Neural cell (in vitro differentiated cells): ENCODE measurements at regions not wholly inside any gene's neighbourhood (a gene's known extent, or its start where the extent isn't known, plus 50 kb on each side); places are given as distances from the start of the nearest gene placed in this dataset.

Experiments
- H2AFZ ChIP-seq: fragments of 200-600, 300-800 bp; sonication (generic), shearing (Covaris generic); 2 replicates; pipeline ENCODE4 v1.6.0; 2014; ENCODE audit warnings: low read depth, mild to moderate bottlenecking, antibody characterized with exemption, low read length, moderate library complexity
- H3F3A ChIP-seq: fragments of 200-600 bp; shearing (Covaris generic); 2 replicates; pipeline ENCODE4 v1.6.1; 2016; ENCODE audit warnings: mild to moderate bottlenecking, moderate library complexity, mixed read lengths, antibody characterized with exemption, low read length; ENCODE audit not compliant: insufficient read depth, poor library complexity, severe bottlenecking
- H3K27ac ChIP-seq: fragments of 200-600, 300-800 bp; sonication (generic), shearing (Covaris generic); 2 replicates; pipeline ENCODE4 v1.5.1; 2014; ENCODE audit warnings: mild to moderate bottlenecking, low read length, moderate library complexity
- H3K27me3 ChIP-seq: fragments of 300-800, 200-600 bp; sonication (generic), shearing (Covaris generic); 2 replicates; pipeline ENCODE4 v1.6.0; 2014; ENCODE audit warnings: mild to moderate bottlenecking, low read depth, low read length, moderate library complexity; ENCODE audit not compliant: insufficient read depth
- H3K36me3 ChIP-seq: fragments of 300-800, 200-600 bp; sonication (generic), shearing (Covaris generic); 2 replicates; pipeline ENCODE4 v1.5.1; 2014; ENCODE audit warnings: mild to moderate bottlenecking, antibody characterized with exemption, low read length, moderate library complexity; ENCODE audit not compliant: insufficient read depth
- H3K4me2 ChIP-seq: fragments of 300-800, 200-600 bp; sonication (generic), shearing (Covaris generic); 2 replicates; pipeline ENCODE4 v1.6.0; 2014; ENCODE audit warnings: mild to moderate bottlenecking, low read length
- H3K4me3 ChIP-seq: fragments of 300-800, 200-600 bp; sonication (generic), shearing (Covaris generic); 2 replicates; pipeline ENCODE4 v1.5.1; 2014; ENCODE audit warnings: mild to moderate bottlenecking, low read length, moderate library complexity
- H3K79me2 ChIP-seq: fragments of 200-600 bp; shearing (Covaris generic); replicated peaks from 2 replicates; pipeline ENCODE4 v1.6.0; 2014; ENCODE audit warnings: mild to moderate bottlenecking, low read length, moderate library complexity; ENCODE audit not compliant: insufficient read depth
- H3K9ac ChIP-seq: fragments of 300-800, 200-600 bp; sonication (generic), shearing (Covaris generic); 2 replicates; pipeline ENCODE4 v1.6.1; 2016; ENCODE audit warnings: mild to moderate bottlenecking, low read length, mixed read lengths
- H3K9me2 ChIP-seq: fragments of 200-600 bp; shearing (Covaris generic); 2 replicates; pipeline ENCODE4 v1.6.1; 2016; ENCODE audit warnings: mild to moderate bottlenecking, low read length, mixed read lengths; ENCODE audit not compliant: insufficient read depth
- H3K9me3 ChIP-seq: fragments of 200-600, 300-800 bp; sonication (generic), shearing (Covaris generic); 2 replicates; pipeline ENCODE4 v1.6.1; 2016; ENCODE audit warnings: mild to moderate bottlenecking, mixed run types, low read length, moderate library complexity, mixed read lengths
- H4K20me1 ChIP-seq: fragments of 200-600 bp; shearing (Covaris generic); 2 replicates; pipeline ENCODE4 v1.6.1; 2016; ENCODE audit warnings: mild to moderate bottlenecking, mixed run types; ENCODE audit not compliant: insufficient read depth
- EP300 ChIP-seq: fragments of 450-650 bp; conservative IDR thresholded peaks from 2 replicates; pipeline ENCODE4 v1.6.1; 2014; ENCODE audit warnings: antibody characterized with exemption, mild to moderate bottlenecking, moderate library complexity; ENCODE audit not compliant: poor library complexity, severe bottlenecking
- EZH2 ChIP-seq: fragments of 200-600, 300-800 bp; shearing (Covaris generic), sonication (generic); IDR thresholded peaks from 2 replicates; pipeline ENCODE4 v1.6.1; 2014; ENCODE audit warnings: antibody characterized with exemption, low read length, borderline replicate concordance, mild to moderate bottlenecking; ENCODE audit not compliant: insufficient read depth, poor library complexity, severe bottlenecking
- MXI1 ChIP-seq: fragments of 450-650 bp; conservative IDR thresholded peaks from 2 replicates; pipeline ENCODE4 v1.6.1; 2014; ENCODE audit warnings: antibody characterized with exemption, mild to moderate bottlenecking; ENCODE audit not compliant: poor library complexity, severe bottlenecking
- POLR2AphosphoS5 ChIP-seq: IDR thresholded peaks from 2 replicates; pipeline ENCODE4 v1.6.1; 2012
- RAD21 ChIP-seq: fragments of 450-650 bp; conservative IDR thresholded peaks from 2 replicates; pipeline ENCODE4 v1.6.1; 2014; ENCODE audit warnings: antibody characterized with exemption, mild to moderate bottlenecking, moderate library complexity
- SMC3 ChIP-seq: fragments of 450-650 bp; conservative IDR thresholded peaks from 2 replicates; pipeline ENCODE4 v1.6.1; 2014; ENCODE audit warnings: antibody characterized with exemption, mild to moderate bottlenecking, moderate library complexity; ENCODE audit not compliant: poor library complexity
- TAF1 ChIP-seq: IDR thresholded peaks from 2 replicates; pipeline ENCODE4 v1.6.1; 2012; ENCODE audit warnings: low read depth
- TF ChIP-seq, protein P1 (sequence below): fragments of 450-650 bp; IDR thresholded peaks from 2 replicates; pipeline ENCODE4 v1.5.1; 2014; ENCODE audit warnings: antibody characterized with exemption, mild to moderate bottlenecking, moderate library complexity; ENCODE audit not compliant: poor library complexity, severe bottlenecking
- TF ChIP-seq, protein P2 (sequence below): IDR thresholded peaks from 2 replicates; pipeline ENCODE4 v1.6.1; 2012; ENCODE audit warnings: borderline replicate concordance

DNA sequence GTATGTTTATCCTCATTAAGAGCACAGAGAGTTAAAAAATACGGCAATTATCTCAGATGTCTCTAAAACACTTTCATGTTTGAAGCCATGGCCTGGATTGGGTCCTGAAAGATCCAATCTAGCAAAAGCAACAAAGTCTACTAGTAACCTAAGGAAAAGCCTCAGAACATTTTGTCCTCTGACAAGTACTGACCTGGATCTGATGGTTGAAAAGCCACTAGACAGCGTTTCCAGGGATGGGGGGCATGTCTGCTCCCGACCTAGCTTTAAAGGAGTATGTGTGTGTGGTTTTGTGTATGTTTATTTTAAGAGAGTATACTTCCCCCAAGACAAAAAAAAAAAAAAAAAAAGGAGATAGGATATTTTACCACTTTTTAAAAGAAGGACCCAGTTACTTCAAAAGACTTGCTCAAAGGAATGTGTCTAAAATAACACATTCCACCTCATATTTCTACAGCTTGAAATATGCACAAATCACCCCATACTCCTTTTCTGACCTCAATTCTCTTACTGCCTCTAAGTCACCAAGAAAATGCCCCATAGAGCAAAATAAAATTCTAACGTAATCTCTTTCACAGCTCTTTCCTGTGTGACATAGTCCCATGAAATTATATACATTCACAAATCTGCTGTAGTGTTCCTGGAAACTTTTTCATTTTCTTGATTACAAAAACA, 189.0 kb upstream of the TTC29 start:
- Histone ChIP-seq H3K27ac (no peak overlapping the region), H3K36me3 (no peaks in the 10 kb centered on the region), H3K9ac (no peak overlapping the region), H4K20me1 (no peaks in the 10 kb centered on the region), H3K27me3 (no peaks in the 10 kb centered on the region), H3K9me3 (no peaks in the 10 kb centered on the region), H3K4me3 (no peak overlapping the region), H3K79me2 (no peaks in the 10 kb centered on the region), H3K9me2 (no peaks in the 10 kb centered on the region), H3F3A (no peaks in the 10 kb centered on the region), H2AFZ (no peak overlapping the region), H3K4me2 (no peak overlapping the region)
- TF ChIP-seq SMC3, result no peak
- no peak for TF ChIP-seq EP300
- TF ChIP-seq RAD21, result no peak
- TF ChIP-seq POLR2AphosphoS5, result no peak
- TF ChIP-seq MXI1, result no peak
- TF ChIP-seq TAF1, result no peak
- TF ChIP-seq, protein P1, sequence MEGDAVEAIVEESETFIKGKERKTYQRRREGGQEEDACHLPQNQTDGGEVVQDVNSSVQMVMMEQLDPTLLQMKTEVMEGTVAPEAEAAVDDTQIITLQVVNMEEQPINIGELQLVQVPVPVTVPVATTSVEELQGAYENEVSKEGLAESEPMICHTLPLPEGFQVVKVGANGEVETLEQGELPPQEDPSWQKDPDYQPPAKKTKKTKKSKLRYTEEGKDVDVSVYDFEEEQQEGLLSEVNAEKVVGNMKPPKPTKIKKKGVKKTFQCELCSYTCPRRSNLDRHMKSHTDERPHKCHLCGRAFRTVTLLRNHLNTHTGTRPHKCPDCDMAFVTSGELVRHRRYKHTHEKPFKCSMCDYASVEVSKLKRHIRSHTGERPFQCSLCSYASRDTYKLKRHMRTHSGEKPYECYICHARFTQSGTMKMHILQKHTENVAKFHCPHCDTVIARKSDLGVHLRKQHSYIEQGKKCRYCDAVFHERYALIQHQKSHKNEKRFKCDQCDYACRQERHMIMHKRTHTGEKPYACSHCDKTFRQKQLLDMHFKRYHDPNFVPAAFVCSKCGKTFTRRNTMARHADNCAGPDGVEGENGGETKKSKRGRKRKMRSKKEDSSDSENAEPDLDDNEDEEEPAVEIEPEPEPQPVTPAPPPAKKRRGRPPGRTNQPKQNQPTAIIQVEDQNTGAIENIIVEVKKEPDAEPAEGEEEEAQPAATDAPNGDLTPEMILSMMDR, result no peak
- TF ChIP-seq, protein P2, sequence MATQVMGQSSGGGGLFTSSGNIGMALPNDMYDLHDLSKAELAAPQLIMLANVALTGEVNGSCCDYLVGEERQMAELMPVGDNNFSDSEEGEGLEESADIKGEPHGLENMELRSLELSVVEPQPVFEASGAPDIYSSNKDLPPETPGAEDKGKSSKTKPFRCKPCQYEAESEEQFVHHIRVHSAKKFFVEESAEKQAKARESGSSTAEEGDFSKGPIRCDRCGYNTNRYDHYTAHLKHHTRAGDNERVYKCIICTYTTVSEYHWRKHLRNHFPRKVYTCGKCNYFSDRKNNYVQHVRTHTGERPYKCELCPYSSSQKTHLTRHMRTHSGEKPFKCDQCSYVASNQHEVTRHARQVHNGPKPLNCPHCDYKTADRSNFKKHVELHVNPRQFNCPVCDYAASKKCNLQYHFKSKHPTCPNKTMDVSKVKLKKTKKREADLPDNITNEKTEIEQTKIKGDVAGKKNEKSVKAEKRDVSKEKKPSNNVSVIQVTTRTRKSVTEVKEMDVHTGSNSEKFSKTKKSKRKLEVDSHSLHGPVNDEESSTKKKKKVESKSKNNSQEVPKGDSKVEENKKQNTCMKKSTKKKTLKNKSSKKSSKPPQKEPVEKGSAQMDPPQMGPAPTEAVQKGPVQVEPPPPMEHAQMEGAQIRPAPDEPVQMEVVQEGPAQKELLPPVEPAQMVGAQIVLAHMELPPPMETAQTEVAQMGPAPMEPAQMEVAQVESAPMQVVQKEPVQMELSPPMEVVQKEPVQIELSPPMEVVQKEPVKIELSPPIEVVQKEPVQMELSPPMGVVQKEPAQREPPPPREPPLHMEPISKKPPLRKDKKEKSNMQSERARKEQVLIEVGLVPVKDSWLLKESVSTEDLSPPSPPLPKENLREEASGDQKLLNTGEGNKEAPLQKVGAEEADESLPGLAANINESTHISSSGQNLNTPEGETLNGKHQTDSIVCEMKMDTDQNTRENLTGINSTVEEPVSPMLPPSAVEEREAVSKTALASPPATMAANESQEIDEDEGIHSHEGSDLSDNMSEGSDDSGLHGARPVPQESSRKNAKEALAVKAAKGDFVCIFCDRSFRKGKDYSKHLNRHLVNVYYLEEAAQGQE, result no peak
- no peak for TF ChIP-seq EZH2

DNA sequence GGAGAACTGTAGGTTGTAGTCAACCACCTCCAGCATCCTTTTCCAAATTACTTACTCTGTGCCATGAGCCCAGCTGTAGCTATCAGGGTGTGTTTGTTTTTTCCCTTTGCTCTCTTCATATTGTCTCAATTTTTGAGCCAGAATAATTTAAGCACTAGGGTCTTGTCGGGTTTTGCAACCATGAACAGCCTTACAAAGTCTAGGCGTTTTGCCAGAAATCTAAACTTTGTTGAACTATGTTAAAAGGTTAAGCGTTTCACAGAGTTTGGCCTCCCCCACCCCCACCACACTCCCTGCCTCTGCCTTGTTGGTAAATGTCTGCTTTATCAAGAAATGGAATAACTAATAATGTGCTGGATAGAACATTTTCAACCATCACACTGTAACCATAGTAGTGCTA, 190.6 kb upstream of the TTC29 start:
- no peaks in the 10 kb centered on the region for H3F3A ChIP-seq
- H3K9me2 ChIP-seq, result no peaks in the 10 kb centered on the region
- TF ChIP-seq RAD21, result no peak
- TF ChIP-seq POLR2AphosphoS5, result no peak
- no peak overlapping the region for H3K9ac ChIP-seq
- H3K9me3 ChIP-seq, result no peaks in the 10 kb centered on the region
- no peaks in the 10 kb centered on the region for H4K20me1 ChIP-seq
- H3K4me3 ChIP-seq, result no peak overlapping the region
- H3K27me3 ChIP-seq, result no peaks in the 10 kb centered on the region
- H3K36me3 ChIP-seq, result no peaks in the 10 kb centered on the region
- no peak overlapping the region for H2AFZ ChIP-seq
- H3K27ac ChIP-seq, result no peak overlapping the region
- no peaks in the 10 kb centered on the region for H3K79me2 ChIP-seq
- no peak overlapping the region for H3K4me2 ChIP-seq

DNA sequence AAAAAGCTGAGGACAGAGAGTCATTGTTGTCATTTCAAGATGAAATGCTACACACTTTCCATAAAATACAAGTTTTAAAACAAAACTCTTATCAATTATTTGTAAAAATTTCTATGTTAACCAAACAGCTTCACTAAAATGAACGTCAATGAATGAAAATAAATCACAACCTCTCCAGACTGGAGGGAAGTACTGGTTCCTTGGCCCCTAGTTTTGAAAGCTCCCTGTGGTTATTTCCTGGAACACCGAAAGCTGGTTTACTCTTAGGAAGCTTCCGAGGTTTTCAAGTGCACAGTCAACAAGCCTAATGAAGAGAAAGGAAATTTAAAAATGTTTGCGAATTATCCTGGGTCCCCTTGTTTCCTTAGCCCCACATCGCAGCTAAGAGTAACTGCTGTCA, 191.1 kb upstream of the TTC29 start:
- H3K27me3 ChIP-seq, result no peaks in the 10 kb centered on the region
- H3K79me2 ChIP-seq, result no peaks in the 10 kb centered on the region
- no peak overlapping the region for H2AFZ ChIP-seq
- H4K20me1 ChIP-seq, result no peaks in the 10 kb centered on the region
- TF ChIP-seq SMC3 (no peak), EZH2 (no peak), EP300 (no peak), MXI1 (no peak), TAF1 (no peak)
- TF ChIP-seq, protein P2, result no peak
- H3K9ac ChIP-seq, result no peak overlapping the region
- no peaks in the 10 kb centered on the region for H3K9me2 ChIP-seq
- H3K9me3 ChIP-seq, result no peaks in the 10 kb centered on the region
- H3K4me3 ChIP-seq, result no peak overlapping the region
- H3K36me3 ChIP-seq, result no peaks in the 10 kb centered on the region
- H3F3A ChIP-seq, result no peaks in the 10 kb centered on the region
- no peak overlapping the region for H3K27ac ChIP-seq
- H3K4me2 ChIP-seq, result no peak overlapping the region
